ENCODE measurements at regions not wholly inside any gene's neighbourhood (a gene's known extent, or its start where the extent isn't known, plus 50 kb on each side); places are given as distances from the start of the nearest gene placed in this dataset.

- no peak overlapping the region for H3K4me2 ChIP-seq (ENCODE audit: low read length)
- H3K9me3 ChIP-seq (ENCODE audit: control insufficient read depth, insufficient read depth, low read length) = peaks cover 7% of the 10 kb centered on the region; the same call in 1 of the 2 replicates
- no peaks in the 10 kb centered on the region for H3K79me2 ChIP-seq (ENCODE audit: control insufficient read depth, low read length)
- no peaks in the 10 kb centered on the region for H3K27me3 ChIP-seq (ENCODE audit: control insufficient read depth, low read length)
- H3K4me1 ChIP-seq (ENCODE audit: control insufficient read depth, low read length) = peaks cover 2% of the 10 kb centered on the region; the same call in 1 of the 2 replicates
- TF ChIP-seq EZH2phosphoT487 (IDR thresholded peaks at IDR 0.05; ENCODE audit: borderline replicate concordance, low read length) (no peak), CTCF (IDR thresholded peaks at IDR 0.05; ENCODE audit: low read depth, low read length, poor library complexity, severe bottlenecking) (no peak)
- H3K9me2 ChIP-seq (replicated peaks; ENCODE audit: control insufficient read depth, low read length) = no peaks in the 10 kb centered on the region
- H3K4me3 ChIP-seq (ENCODE audit: low read length) = no peak overlapping the region
- no peaks in the 10 kb centered on the region for H3K36me3 ChIP-seq (ENCODE audit: control insufficient read depth, low read length)
- no peaks in the 10 kb centered on the region for H4K20me1 ChIP-seq (ENCODE audit: control insufficient read depth, insufficient read depth, low read depth, low read length)
- no peak overlapping the region for H3K27ac ChIP-seq (ENCODE audit: low read depth, low read length)
- H3F3A ChIP-seq (ENCODE audit: control insufficient read depth, insufficient read depth) = no peaks in the 10 kb centered on the region
These were observed 404.0 kb upstream of the ATP2B1 start for GRCh38 chr12:90112666-90113065.

- no peaks in the 10 kb centered on the region for H3K9me2 ChIP-seq (replicated peaks; ENCODE audit: control insufficient read depth, low read length)
These were observed 403.3 kb upstream of the ATP2B1 start for GRCh38 chr12:90111791-90112580.

GRCh38 chr12:90106568-90106967 lies 397.9 kb upstream of the ATP2B1 start:
- Histone ChIP-seq H3K36me3 (ENCODE audit: control insufficient read depth, low read length) (peaks cover 10% of the 10 kb centered on the region; the same call in 1 of the 2 replicates), H3K4me1 (ENCODE audit: control insufficient read depth, low read length) (peaks cover 17% of the 10 kb centered on the region), H3K9me3 (ENCODE audit: control insufficient read depth, insufficient read depth, low read length) (no peaks in the 10 kb centered on the region), H3F3A (ENCODE audit: control insufficient read depth, insufficient read depth) (no peaks in the 10 kb centered on the region), H3K4me3 (ENCODE audit: low read length) (no peak overlapping the region), H3K27ac (ENCODE audit: low read depth, low read length) (no peak overlapping the region), H3K4me2 (ENCODE audit: low read length) (no peak overlapping the region), H3K27me3 (ENCODE audit: control insufficient read depth, low read length) (no peaks in the 10 kb centered on the region), H4K20me1 (ENCODE audit: control insufficient read depth, insufficient read depth, low read depth, low read length) (no peaks in the 10 kb centered on the region), H3K9me2 (replicated peaks; ENCODE audit: control insufficient read depth, low read length) (no peaks in the 10 kb centered on the region), H3K79me2 (ENCODE audit: control insufficient read depth, low read length) (no peaks in the 10 kb centered on the region)
- TF ChIP-seq EZH2phosphoT487 (IDR thresholded peaks at IDR 0.05; ENCODE audit: borderline replicate concordance, low read length) (no peak), CTCF (IDR thresholded peaks at IDR 0.05; ENCODE audit: low read depth, low read length, poor library complexity, severe bottlenecking) (no peak)

More at GRCh38 chr12:90111791-90112580, 403.3 kb upstream of the ATP2B1 start:
- Histone ChIP-seq H3K27ac (ENCODE audit: low read depth, low read length) (no peak overlapping the region), H3K4me1 (ENCODE audit: control insufficient read depth, low read length) (no peaks in the 10 kb centered on the region), H3K9me3 (ENCODE audit: control insufficient read depth, insufficient read depth, low read length) (0 out of 2 replicates have a peak, but pooled peaks cover under 1% of the 10 kb centered on the region), H3F3A (ENCODE audit: control insufficient read depth, insufficient read depth) (no peaks in the 10 kb centered on the region), H3K36me3 (ENCODE audit: control insufficient read depth, low read length) (no peaks in the 10 kb centered on the region), H4K20me1 (ENCODE audit: control insufficient read depth, insufficient read depth, low read depth, low read length) (no peaks in the 10 kb centered on the region), H3K27me3 (ENCODE audit: control insufficient read depth, low read length) (no peaks in the 10 kb centered on the region), H3K79me2 (ENCODE audit: control insufficient read depth, low read length) (no peaks in the 10 kb centered on the region), H3K4me3 (ENCODE audit: low read length) (no peak overlapping the region), H3K4me2 (ENCODE audit: low read length) (no peak overlapping the region)
- TF ChIP-seq EZH2phosphoT487 (IDR thresholded peaks at IDR 0.05; ENCODE audit: borderline replicate concordance, low read length) (no peak), CTCF (IDR thresholded peaks at IDR 0.05; ENCODE audit: low read depth, low read length, poor library complexity, severe bottlenecking) (no peak)
